ENCODE measurements at regions not wholly inside any gene's neighbourhood (a gene's known extent, or its start where the extent isn't known, plus 50 kb on each side); places are given as distances from the start of the nearest gene placed in this dataset.
"Not testable (repeated sequence)": the region's sequence is repeated elsewhere in the genome, so short reads cannot be mapped to it uniquely, and the experiment has no call there.

DNA sequence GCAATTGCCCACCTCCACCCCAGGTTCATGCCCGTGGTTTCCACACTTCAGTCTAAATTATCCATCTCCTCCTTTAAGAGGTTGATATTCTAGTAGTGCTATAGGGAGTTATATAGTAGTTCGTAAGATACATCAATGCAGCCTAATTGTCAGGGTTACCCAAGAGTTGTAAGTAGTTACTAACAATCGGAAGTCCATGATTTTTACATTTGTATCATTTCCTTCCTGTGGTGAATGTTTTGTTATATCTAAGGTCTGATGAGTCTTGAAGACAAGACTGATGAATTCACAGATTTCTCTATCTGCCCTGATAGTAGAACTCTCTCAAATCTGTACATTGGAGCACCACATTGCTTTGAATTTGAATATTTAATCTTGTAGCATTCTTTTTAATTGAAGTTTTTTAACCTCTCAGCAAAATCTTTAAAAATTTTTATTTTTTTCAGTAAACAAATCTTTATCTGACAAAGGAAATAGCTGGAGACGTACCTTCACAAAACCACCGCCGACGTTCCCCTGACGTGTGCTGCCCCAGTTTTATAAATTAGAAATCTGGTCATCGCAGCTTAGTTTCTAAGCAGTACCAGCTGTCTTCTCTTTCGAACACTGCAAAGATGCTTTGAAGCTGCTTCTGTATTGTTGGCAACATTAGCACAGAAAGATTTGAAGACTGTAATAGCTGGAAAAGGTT lies 264.5 kb downstream of the SOCS6 start:
- ATAC-seq, result no peak

DNA sequence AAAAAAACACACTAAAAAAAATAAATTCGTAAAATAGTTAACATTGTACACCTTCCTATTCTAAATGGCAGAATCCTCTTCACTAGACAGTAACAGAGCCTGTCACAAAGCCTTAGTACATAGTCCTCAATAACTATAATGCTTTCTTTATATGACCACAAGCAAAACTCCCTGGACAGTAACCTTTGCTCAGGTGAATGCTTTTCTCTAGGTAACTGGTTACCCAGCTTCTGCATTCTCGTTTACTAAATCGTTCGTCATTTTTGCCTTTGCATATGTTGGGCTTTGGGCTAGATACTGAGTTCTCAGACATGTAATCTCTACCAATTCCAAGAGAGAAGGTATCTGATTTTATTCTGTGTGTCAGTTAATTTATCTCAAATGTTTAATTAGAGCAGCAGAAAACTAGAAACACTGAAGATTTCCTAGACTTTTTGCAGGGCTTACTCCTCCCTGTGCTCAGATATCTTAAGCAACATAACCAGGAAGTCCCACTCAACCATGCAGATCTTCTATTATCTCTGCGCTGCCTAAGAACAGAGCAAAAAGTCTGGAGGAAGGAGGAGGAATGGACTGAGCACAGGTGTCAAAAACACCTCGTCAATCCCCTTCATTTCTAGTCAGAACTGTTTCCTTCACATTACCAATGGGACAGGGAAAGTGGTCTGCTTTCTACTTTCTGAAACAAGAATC lies 247.7 kb downstream of the SOCS6 start:
- ATAC-seq, result no peak

DNA sequence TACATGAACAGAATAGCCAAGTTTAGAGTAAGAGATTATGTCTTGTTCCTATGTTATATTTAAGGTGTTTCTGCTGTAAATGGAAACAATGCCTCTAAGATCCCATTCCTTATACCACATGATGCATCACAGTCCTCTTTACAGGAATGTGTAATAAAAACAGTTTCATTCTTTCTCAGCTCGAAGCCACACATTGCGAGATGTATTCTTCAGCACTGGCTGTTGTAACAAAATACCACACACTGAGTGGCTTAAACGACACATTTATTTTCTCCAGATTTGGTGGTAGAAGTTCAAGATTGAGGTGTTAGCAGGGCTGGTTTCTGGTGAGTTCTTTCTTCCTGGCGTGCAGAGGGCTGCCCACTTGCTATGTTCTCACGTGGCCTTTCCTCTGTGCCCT lies 246.2 kb downstream of the SOCS6 start:
- no peak for ATAC-seq

DNA sequence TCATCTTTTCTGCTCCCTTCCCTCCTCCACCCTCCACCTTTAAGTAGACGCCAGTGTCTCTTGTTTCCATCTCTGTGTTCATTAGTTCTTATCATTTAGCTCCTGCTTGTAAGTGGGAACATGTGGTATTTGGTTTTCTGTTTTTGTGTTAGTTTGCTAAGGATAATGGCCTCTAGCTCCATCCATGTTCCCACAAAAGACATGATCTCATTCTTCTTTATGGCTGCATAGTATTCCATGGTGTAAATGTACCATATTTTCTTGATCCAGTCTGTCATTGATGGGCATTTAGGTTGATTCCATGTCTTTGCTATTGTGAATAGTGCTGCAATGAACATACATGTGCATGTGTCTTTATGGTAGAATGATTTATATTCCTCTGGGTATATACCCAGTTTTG lies 236.5 kb downstream of the SOCS6 start:
- not testable (repeated sequence) for ATAC-seq

DNA sequence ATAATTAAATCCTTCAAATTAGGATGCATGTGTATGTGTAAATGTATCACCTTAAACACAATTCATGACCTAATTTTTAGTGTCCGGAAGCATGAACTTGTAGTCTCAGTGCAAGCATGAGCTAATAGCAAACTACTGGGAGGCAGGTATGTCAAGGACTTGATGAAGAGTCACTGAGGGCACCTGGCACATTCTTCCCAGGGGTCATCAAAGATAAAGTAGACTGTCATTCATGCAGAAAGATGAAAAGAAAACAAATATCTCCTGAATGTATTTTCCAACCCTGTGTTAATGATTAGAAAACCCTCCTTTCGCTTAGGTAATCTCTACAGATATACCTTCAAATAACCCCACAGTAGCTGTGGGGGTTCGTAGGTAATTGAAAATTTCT lies 234.9 kb downstream of the SOCS6 start:
- no peak for ATAC-seq

DNA sequence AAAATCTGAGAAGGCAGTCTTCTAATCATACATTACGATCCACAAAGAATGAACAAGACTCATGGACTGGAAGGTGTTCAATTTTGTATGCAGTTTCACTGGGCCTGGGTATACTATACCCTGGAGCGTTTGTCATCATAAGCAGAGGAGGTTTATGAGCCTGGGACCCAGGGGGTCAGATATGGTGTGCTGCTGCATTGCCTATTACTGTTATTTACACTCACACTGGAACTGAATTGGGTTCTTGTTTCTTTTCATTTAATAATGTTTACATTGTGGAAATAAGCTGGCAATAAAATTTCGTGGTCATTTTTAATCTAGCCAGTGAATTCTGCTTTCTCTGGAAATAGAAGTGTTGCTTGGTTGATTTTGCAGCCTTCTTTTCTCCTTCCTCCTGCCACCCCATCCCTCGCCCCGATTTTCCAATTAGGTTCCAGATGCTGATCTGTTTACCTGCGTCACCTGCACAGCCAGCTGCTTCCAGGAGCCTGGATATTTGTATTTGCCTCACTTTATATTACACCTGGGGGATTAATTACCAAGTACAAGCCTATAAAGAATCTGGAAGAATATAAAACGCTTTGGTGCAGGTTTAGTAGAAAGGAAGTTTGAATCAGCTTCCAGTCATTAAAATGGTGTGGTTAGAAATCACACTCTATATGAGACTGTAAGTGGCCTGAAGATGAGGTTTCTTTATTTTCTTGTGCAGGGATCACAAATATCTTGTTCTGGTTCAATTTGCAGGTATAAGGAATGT lies 234.4 kb downstream of the SOCS6 start:
- ATAC-seq, result no peak

DNA sequence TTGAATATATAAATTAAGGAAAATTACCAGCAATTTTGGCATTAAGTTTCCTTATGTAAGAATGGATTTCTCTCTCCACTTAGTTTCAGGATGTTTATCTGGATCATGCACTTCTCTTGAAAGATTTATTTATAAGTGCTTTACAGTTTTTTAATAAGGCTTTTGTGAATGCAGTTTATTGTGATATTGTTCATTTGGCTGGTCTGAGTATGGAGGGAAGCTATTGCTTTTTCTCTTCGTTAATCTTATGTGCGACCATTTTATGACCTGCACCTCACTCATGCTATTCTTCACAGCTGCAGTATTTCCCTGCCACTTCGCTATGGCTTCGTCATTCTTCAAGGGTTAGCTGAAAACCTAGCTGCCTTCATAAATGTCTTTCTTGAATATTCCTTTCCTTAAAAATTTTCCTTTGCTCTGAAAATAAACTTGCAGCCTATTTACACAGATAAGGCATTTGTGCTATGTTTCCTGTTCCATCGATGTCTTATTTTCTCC lies 233.4 kb downstream of the SOCS6 start:
- ATAC-seq, result no peak

DNA sequence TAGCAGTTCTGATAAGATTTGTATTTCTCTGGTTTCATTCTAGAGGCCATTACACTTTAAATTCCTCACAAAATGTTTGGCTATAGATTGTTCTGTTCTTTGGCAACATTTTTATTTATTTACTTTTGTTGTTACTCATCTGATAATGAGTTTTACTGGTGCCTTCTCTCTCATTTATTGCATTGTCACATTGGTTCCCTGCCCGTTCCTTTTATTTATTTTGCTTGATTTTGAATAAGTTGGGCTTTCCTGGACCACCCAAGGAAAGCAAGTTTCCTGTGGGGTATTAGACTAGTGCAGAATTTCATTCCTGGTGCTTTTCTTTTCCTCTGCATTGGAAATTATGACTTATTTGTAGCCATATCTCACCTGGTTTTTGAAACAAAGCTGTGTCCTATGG lies 232.0 kb downstream of the SOCS6 start:
- no peak for ATAC-seq

DNA sequence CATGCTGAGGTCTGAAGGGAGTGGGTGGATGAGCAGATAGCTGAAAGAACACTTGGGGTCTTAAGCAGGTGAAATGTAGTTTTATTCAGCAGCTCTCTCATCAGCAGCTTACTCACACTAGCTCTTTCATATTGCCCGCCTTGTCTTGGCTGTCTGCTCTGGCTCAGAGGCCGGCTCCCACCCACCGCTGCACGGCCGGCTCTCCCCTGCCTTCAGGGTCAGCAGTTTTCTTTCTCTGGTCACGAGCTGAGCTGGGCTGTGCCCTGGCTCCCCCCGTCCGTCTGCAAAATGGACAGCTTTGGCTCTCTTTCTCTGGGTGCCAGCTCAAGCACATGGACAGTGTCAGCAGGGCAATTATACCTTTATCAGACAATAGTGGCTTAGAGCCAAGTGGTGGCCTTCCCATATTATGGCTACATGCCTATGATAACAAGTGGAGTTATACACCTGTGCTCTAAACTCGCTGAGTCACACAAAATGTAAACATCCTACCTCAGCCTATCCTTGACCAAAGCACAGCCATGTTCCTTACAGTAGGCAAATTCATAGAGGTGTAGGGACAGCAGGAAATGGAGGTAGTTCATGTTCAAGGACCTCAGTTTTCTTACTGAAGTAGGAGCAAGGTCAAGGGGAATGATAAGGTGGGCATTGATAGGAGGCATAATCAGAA lies 224.8 kb downstream of the SOCS6 start:
- ATAC-seq, result no peak

DNA sequence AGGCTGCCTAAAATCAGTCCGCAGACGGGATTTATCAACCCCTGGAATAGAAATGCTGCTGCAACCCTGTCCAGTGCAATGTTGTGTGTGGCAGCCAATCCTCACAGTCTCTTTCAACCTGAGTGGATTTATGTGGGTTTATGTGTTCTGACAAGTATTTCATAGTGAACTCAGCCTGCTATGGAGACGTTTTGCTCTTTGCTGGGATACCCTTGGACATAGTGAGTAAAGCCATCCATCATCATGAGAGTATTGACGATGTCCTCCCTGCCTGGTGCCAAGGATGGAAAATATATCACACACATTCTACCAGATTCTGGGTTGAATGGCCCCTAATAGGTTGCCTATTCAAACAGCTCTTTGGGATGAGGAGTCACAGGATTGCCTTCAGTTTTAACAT lies 219.1 kb downstream of the SOCS6 start:
- no peak for ATAC-seq

DNA sequence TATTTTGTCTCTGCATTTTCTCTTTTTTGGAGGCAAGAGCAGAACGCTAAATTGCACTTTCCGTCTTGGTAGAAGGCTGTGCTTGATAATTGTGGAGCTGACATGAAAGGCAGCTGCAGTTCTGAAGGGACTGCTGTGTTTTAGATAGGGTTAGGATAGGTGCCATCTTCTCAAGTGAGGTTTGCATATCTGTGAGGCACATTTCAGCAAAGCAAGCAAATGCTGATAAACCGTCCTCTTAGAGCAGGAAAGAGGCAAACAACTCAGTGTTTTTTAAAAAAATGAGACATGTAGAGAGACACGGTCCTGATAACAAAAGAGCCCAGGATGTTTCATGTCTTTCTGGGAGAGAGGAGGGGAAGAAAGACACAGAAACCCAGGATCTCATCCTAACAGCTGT lies 217.7 kb downstream of the SOCS6 start:
- ATAC-seq, result no peak

DNA sequence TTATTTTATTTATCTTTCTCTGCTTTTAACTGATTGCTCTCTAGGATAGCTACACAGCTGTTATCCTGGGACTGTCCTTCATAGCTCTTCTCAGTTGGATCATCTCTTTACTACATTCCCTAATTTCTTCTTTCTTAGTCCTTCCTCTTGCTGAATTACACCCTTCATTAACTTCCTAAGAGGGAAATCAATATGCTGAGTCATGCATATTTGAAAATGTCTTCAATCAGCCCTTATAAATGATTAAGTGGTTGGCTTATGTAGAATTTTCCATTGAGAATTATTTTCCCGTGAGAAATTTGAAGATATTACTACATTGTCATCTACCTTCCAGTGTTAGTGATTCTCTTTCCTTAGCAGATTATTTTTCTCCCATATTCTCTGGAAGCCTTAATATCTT lies 214.2 kb downstream of the SOCS6 start:
- ATAC-seq, result no peak

DNA sequence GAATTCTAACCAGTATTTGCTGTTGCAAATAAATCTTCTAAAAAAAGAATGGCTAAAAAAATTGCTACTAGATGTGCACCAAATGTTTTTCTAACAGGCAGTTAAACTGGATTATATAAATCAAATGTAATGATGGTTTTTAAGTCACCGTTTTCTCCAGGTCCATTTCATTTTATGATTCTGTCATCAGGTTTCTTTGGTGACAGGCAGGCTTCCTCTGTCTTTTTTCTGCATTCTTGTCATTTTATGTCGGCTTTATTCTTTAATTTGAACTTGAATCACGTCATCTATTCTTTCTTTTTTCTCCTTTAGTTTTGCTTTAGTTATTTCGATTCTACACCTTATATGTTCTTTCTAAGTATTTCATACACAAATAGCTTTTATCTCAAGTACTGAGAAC lies 212.5 kb downstream of the SOCS6 start:
- no peak for ATAC-seq

DNA sequence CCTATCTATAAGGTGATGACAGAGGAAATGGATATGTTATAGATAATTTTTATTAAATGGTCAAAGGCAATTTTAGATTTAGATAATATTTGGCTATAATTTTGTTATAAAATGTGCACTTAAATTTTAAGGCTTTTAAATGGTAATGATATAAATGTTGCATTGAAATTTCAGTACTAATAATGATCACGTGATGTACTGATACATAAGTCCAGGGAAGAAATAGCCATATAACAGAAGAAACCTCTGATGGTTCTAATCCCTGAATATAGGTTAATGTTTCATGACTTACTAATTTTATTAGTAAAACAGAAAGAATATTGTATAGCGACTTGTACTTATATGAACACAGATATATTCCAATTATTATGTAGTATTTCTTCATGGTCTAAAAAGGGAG lies 211.9 kb downstream of the SOCS6 start:
- no peak for ATAC-seq

DNA sequence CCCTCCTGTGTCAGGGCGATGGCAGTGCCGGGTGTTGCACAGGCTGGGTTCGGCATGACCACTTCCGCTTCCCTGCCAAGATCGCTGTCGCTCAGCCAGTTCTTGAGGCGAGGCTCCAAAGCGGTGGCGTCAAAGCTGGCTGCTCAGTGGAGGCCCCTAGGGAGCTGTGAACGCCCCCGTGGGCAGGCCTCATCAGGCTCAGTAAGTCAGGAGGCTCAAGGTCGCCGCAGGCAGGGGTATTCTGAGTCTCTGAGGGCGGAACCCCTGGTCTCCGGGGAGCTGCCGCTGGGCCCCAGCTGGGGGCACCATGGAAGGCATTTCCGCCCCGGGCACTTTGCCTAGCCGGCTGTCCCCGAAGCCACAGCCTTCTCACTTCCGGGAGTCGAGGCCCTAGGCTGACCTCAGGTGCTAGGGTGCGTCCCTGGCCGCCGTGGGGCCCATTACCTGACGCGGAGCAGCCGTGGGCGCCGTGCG lies 210.4 kb downstream of the SOCS6 start:
- ATAC-seq, result peak in 1 of 2 donors; percentile 43

DNA sequence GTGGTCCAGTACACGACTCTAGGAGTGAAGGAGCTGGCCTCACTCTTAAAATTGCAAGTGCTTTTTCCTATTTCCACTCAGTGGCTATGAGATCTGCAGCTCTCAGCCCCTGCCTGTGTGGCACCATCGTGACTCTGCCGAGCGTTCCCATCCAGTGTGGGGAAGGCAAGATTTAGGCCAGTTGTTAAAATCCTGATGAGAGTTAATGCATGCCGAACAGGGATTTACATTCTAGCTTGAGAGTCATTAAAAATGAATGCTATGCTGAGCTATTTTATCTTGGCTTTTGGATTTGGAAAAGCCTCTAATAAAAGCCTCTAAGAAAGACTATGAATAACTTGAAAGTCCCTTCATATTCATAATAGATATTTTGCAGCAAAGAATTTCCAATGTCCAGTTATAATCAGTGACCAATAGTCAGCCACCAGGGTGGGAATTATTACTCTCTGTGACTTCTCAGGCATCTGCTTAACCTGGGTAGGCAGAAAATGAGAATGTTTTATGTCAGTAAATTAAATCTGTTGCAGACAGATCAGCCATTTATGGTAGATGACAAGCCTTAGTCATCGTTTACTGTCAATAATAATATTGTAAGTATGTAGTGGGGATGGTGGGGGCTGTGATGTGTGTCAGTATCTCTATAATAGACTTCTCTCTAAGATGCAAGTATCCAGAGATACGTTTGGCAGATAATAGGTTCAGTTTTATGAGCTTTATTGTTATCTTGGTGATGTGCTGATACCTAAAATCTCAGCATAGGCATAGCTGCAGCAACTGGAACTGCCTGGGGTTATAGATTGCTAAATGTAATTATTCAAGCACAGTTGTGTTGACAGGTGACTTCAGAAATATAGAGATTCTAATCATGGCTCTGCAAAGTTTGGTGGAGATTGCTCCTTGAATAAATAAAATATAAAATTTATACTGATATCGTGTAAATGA lies 207.8 kb downstream of the SOCS6 start:
- ATAC-seq, result no peak

DNA sequence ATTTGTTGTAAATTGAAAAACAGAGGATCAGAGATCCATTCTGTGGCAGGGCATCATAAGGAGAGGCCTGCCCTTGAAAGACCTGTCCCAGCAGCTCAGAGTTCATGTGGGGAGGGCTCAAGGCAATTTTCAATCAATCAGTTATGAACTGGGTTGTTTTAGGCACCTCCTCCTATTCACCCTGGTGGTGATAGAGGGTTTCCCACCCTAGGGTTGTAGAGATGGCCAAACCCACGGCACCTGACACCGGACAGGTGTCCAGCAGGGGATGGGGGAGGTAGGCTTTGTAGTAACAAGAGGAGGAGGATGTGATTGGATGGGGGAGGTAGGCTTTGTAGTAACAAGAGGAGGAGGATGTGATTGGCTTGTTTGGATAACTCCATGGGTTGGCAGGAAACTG lies 205.7 kb downstream of the SOCS6 start:
- no peak for ATAC-seq

DNA sequence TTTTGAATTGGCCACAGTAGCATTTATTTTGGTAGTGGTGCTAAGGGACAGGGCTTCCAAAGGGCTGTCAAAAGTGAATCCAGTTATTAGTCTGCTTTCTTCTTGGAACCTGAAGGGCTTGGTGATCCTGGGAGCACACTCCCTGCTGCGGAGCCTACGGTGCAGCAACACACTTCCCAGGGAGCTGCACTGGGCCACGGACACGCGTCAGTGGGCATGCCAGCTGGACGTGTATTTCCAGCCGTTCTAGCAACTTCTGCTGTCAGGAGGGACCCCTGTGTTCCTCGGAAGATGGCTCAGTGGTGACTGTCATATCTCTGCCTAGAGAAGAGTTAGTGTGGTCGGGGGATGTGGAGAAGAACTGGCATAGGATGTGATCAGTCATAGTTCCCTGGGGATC lies 204.6 kb downstream of the SOCS6 start:
- ATAC-seq, result no peak

DNA sequence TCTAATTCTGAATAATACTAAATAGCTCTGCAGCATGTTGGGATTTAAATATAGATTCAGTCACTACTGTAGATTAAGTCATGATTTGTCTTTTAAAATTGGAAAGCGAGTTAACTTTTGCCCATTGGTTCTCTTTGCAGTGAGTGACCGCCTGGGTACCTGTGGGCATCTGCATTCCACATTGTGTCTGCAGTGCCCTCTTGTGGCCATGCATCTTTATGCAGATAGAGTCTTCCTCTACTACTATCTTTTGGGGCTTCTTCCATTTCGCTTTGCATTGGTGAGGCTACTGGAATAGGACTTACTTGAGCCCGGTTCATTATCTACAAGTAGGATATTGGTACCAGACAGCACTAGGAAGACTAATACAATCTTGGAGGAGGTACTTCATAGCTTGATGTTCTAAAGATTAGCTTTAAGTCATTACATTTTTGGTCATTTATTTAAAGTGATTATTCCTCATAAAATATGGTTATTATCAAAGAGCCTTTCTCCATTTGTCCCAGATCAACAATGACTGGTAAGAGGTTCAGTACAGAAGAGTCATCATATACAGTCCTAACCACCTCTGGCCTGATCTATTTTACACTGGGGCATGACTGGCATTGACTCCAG lies 203.0 kb downstream of the SOCS6 start:
- peak; percentile 38 to 57 for ATAC-seq

DNA sequence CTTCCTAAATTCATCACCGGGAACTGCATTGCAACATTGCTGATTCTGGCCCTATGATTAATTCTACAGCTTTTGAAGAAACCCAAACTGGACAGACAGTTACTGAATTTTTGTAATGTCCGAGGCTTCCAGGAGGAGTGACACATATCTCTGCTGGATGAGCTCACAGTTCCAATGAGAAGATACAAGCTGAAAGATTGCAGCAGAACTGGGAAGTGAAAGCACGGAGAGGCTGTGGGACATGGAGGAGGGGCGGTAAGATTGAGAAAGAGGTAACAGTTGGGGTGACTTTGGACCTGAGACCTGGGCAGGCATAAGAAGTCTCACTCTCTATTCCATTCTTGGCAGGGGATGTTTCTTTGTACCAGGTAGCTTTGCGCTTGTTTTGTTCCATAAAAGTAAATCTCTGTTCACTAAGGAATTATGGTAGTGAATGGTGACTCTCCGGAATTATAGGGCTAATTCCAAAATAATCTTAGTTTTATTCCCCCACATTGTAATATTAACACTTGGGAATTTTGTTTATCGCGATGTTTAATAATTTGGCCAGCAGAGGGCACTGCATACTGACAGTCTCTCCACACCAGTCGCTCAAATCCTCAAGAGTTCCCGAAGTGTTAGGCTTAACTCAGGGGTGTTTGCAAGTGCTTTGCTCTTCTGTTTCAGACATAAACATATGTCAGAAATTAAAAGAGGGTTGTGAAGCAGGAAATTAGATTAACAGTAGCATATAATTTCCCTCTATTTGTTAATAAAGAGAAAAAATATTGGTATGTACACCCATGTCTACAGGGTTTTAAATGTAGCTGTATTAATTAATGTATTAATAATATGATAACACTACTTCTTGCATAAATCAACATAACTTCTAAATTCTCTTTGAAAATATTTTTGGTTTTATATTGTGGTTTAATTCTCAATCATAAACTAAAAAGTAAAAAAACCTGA lies 201.4 kb downstream of the SOCS6 start:
- no peak for ATAC-seq
